ENCODE measurements at regions not wholly inside any gene's neighbourhood (a gene's known extent, or its start where the extent isn't known, plus 50 kb on each side); places are given as distances from the start of the nearest gene placed in this dataset.

DNA sequence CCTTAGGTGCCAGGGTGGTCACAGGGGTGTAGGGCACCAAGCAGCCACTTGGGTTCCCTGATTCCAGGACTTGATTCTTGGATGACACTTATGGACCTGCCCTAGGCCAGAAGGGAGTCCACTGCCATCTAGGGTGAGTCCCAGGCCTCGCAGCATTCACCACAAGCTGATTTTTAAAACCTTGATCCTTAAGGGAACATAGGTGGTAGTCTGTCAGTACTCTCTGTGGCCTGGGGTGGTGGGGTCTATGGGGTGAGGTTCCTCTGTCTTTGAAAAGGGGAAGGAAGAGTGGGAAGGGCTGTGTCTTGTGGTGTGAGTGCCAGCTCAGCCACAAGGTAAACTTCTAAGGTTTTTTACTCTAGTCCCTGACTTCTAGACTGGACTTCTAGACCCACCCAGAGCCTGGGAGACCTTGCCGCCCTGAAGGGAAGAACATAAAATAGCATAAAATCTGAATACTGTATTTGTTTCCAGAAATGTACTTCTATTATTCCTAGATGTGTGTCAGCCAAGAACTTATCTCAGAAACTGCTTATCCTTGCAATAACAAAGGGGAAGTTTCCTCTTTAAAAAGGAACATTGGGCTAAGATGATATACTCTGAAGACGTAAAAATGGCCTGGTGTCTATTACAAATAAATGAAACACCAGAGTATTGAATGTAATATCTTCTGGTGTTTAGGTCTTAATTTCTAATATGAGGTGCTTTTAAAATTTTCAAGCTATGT is 757.3 kb downstream of the LTN1 start:
- DNase-seq (ENCODE audit: low read depth), result no peak

- no peak for DNase-seq (ENCODE audit: low read depth)
These were observed 758.4 kb downstream of the LTN1 start for GRCh38 chr21:28234326-28234725.

- no peak for DNase-seq (ENCODE audit: low read depth)
These were observed 759.0 kb downstream of the LTN1 start for GRCh38 chr21:28233536-28234220.

DNA sequence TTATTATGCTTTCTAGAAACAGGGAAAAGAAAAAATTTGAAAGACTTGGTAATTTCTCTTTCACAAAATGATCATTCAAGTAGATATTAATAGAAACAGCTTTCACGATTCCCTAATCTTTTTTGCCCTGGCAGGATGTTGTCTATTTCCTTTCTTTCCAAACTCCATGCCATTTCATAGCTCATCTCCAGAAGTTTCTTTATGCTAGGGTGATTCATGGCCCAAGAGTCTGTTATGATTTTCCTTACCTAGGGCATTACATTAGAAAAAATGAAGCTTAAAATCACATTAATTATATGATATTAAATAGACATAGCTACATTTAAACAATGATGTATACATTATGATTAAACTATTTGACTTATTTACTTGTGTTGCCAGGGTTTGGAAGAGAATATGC is 762.1 kb downstream of the LTN1 start:
- no peak for DNase-seq (ENCODE audit: low read depth)

DNA sequence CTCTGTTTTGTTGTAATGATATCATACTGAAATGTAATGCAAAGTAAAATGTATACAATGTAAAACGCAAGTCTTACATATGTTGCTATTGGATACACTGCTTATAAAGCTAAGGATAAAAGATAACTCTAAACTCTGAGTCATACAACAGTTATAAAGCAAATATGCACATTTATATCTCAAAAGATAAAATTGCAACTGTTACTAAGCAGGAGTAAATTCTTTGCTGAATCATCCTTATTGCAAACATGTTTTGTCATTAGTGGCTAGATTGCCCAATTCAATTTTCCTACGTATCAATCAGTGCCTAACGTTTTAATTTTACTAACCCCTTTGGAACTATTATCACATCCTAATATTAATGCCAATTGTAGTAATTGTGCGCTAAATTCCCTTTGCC is 762.9 kb downstream of the LTN1 start:
- DNase-seq (ENCODE audit: low read depth), result no peak

GRCh38 chr21:28228636-28228995 is 764.1 kb downstream of the LTN1 start:
- no peak for DNase-seq (ENCODE audit: low read depth)

GRCh38 chr21:28227881-28228635 is 764.6 kb downstream of the LTN1 start:
- DNase-seq (ENCODE audit: low read depth), result no peak

DNA sequence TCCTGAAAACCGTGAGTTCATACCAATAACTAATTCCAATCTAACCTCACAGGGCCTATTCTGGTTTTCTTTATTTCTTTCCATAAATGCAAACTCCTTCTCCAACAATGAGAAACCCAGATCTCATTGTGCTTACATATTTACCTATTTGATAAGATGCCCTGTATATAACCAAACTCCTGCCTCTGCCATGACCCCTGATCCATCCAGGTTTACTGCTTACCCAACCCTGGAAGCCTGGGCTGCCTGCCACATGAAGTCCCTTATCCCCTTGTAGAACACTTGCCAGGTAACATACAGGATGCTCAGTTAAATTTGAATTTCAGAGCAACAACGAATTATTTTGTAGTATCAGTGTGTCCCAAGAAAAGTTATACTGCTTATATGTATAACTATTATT is 766.1 kb downstream of the LTN1 start:
- DNase-seq (ENCODE audit: low read depth), result no peak

GRCh38 chr21:28224191-28224726 is 768.4 kb downstream of the LTN1 start:
- DNase-seq (ENCODE audit: low read depth), result no peak

DNA sequence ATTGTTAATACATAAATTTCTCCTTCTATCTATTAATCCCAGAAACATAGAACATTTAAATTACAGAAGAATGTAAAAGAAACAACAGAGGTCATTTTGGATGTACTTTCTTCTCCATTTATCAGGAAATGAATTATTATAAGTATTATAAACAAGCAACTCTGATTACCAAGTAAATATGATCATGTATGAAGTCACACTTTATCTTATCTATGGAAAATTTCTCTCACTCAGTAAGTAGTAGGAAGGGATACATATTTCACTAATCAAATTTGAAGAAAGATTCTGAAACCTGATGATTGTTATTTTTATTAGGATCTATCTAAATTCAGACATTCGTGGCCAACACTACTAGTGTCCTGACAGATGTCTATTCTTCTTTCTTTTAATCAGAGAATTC is 770.7 kb downstream of the LTN1 start:
- DNase-seq (ENCODE audit: low read depth), result no peak

- DNase-seq (ENCODE audit: low read depth), result no peak
These were observed 772.0 kb downstream of the LTN1 start for GRCh38 chr21:28220680-28221079.

GRCh38 chr21:28216976-28217523 is 775.6 kb downstream of the LTN1 start:
- DNase-seq (ENCODE audit: low read depth), result no peak

GRCh38 chr21:28215214-28215954 is 777.3 kb downstream of the LTN1 start:
- DNase-seq (ENCODE audit: low read depth), result no peak

DNA sequence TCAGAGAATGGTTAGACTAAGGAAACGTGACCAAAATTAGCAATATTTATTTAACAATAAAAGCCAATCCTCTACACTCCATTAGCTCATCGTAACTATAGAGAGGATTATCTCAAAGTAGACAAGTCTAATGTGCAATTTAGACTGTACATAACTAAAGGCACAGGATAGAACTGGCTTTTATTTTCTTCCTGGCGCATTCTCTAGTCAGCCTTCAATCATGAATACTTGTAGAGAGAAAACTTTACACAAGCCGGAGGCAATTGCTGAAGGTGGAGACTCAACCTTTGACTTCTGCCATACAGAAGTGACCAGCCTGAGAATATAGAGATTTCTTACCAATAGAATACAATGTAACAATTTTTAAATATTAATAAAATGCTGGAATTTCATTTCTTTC is 777.9 kb downstream of the LTN1 start:
- no peak for DNase-seq (ENCODE audit: low read depth)

DNA sequence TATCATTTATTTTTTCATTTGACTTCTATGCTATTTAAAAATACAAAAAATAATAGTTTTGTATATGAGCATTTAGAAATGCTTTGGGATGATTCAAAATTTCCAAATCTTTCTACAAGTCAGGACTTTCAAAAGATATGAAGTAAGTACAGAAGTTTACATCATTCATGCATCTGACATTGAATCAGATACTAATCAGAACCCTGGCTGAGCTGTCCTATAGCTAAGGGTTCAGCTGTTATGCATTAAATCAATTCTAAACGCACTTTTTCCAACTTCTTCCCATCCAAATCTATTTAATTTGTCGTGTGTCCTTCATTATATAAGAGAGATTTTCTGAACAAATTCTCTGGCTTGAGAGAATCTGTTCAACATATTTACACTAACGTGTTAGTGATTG is 779.4 kb downstream of the LTN1 start:
- no peak for DNase-seq (ENCODE audit: low read depth)

GRCh38 chr21:28212061-28212460 is 780.6 kb downstream of the LTN1 start:
- no peak for DNase-seq (ENCODE audit: low read depth)

GRCh38 chr21:28207436-28208173 is 785.1 kb downstream of the LTN1 start:
- DNase-seq (ENCODE audit: low read depth), result peak; percentile 83

DNA sequence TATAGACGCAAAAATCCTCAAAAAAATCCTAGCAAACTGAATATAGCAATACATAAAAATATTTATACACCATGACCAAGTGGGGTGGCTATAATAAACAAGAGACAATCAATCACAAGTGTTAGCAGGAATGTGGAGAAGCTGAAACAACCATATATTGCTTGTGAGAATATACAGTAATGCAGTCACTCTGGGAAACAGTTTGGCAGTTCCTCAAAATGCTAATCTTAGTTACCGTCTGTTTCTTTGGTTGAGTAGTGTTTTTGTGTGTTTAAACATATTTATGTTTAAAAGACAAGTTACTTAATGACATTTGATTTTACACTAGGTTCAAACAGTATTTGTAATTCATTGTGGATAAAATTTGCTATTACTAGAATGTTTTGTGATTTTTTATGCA is 792.0 kb downstream of the LTN1 start:
- no peak for DNase-seq (ENCODE audit: low read depth)

DNA sequence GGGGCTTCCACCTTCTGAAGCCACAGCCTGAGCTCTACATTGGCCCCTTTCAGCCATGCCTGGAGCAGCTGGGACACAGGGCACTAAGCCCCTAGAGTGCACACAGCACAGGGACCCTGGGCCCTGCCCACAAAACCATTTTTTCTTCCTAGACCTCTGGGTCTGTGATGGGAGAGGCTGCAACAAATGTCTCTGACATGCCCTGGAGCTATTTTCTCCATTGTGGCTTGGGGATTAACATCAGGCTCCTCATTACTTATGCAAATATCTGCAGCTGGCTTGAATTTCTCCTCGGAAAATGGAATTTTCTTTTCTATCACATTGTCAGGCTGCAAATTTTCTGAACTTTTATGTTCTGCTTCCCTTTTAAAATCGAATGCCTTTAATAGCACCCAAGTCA is 795.7 kb downstream of the LTN1 start:
- no peak for DNase-seq (ENCODE audit: low read depth)

- no peak for DNase-seq (ENCODE audit: low read depth)
These were observed 799.5 kb downstream of the LTN1 start for GRCh38 chr21:28193189-28193588.

DNA sequence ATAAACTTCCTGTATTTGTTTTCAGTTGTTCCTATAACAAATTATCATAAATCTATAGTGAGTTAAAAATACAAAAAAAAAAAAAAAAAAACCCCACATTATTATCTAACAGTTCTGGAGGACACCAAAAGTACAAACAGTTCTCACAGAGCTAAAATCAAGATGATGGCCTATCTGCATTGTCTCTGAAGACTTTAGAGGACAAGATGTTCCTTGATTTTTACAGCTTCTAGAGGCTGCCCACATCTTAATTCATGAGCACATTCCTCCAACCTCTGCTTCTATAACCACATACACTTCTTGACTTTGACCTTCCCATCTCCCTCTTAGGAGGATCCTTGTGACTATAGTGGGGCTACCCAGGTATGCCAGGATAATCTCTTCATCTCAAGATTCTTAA is 806.1 kb downstream of the LTN1 start:
- no peak for DNase-seq (ENCODE audit: low read depth)

All from forelimb muscle (tissue), 1 donor.